ENCODE measurements at regions not wholly inside any gene's neighbourhood (a gene's known extent, or its start where the extent isn't known, plus 50 kb on each side); places are given as distances from the start of the nearest gene placed in this dataset.
"Not testable (repeated sequence)": the region's sequence is repeated elsewhere in the genome, so short reads cannot be mapped to it uniquely, and the experiment has no call there.

DNA sequence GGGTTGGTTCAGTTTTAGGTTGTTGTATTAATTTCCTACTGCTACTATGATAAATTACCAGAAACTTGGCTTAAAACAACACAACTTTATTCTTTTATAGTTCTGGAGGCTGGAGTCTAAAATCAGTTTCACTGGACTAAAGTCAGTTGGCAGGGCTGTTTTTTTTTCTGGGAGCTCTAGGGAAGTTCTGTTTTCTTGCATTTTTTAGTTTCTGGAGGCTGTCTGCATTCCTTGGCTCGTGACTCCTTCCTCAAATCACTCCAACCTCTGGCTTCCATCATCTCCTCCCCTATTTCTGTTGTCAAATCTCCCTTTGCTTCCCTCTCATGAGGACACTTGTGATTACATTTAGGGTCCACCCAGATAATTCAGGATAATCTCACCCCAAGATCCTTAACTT is 51.3 kb upstream of the SUB1 start:
- Histone ChIP-seq H3K27me3 (ENCODE audit: insufficient read depth, insufficient read length) (no peaks in the 10 kb centered on the region), H3K9ac (ENCODE audit: insufficient read length, low read depth) (no peak overlapping the region), H3K9me3 (ENCODE audit: insufficient read depth, low read length) (no peaks in the 10 kb centered on the region), H3K4me3 (ENCODE audit: insufficient read length, low read depth) (no peak overlapping the region), H3K36me3 (ENCODE audit: insufficient read depth, insufficient read length, low read length) (no peaks in the 10 kb centered on the region), H3K4me1 (ENCODE audit: insufficient read depth, insufficient read length) (no peaks in the 10 kb centered on the region)
- DNase-seq (ENCODE audit: low read depth, low spot score): no peak
- no peak for TF ChIP-seq YY1 (IDR thresholded peaks at IDR 0.05; ENCODE audit: insufficient read depth, insufficient read length)
- TF ChIP-seq ZNF274 (IDR thresholded peaks at IDR 0.05; ENCODE audit: low read depth, low read length): no peak
- TF ChIP-seq SUZ12 (IDR thresholded peaks at IDR 0.05; ENCODE audit: extremely low read depth, insufficient read depth, insufficient read length): no peak

DNA sequence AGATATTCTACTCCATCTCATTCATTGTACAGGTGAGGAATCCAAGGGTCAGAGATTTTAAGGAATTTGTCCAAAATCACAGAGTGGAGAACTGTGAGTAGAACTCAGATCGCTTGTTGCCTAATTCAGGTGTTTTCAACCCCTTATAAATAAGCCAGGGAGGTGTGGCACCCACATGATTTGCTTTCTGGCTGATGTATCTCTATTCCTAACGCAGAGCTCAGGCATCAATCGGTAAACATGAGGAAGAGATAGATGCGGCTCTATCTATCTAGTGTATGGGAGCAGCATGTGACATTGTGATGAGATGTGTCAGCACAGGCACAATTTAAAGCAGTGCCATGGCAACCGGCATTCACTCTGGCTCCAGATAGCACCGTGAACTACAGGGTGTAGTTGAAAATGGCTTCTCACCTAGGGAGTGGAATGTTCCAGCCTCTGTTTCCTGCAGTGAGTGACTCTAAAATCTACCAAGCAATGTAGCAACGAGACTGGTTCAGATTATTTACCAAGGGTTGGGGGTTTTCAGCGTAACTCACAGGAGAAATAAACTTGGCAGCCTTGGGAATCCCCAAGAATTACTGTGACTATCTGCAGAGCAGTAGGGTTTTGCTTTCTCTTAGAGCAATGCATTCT is 53.4 kb upstream of the SUB1 start:
- TF ChIP-seq SUZ12 (IDR thresholded peaks at IDR 0.05; ENCODE audit: extremely low read depth, insufficient read depth, insufficient read length): no peak
- no peak for TF ChIP-seq ZNF274 (IDR thresholded peaks at IDR 0.05; ENCODE audit: low read depth, low read length)
- no peak for TF ChIP-seq YY1 (IDR thresholded peaks at IDR 0.05; ENCODE audit: insufficient read depth, insufficient read length)
- H3K4me3 ChIP-seq (ENCODE audit: insufficient read length, low read depth): no peak overlapping the region
- H3K27me3 ChIP-seq (ENCODE audit: insufficient read depth, insufficient read length): no peaks in the 10 kb centered on the region
- no peaks in the 10 kb centered on the region for H3K9me3 ChIP-seq (ENCODE audit: insufficient read depth, low read length)
- no peaks in the 10 kb centered on the region for H3K4me1 ChIP-seq (ENCODE audit: insufficient read depth, insufficient read length)
- no peaks in the 10 kb centered on the region for H3K36me3 ChIP-seq (ENCODE audit: insufficient read depth, insufficient read length, low read length)
- H3K9ac ChIP-seq (ENCODE audit: insufficient read length, low read depth): no peak overlapping the region
- DNase-seq (ENCODE audit: low read depth, low spot score): no peak

DNA sequence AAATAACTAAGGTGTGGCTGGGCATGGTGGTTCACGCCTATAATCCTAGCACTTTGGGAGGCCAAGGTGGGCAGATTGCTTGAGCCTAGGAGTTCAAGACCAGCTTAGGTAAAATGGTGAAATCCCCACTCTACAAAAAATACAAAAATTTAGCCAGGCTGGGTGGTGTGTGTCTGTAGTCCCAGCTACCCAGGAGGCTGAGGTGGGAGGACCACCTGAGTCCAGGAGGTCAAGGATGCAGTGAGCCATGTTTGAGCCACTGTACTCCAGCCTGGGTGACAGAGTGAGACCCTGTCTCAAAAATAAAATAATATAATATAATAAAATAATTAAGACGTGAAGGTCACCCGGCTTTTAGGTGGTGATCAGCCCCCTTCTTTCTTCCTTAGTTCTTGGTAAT is 58.0 kb upstream of the SUB1 start:
- not testable (repeated sequence) for H3K36me3 ChIP-seq (ENCODE audit: insufficient read depth, insufficient read length, low read length); H3K4me3 ChIP-seq (ENCODE audit: insufficient read length, low read depth); DNase-seq (ENCODE audit: low read depth, low spot score); H3K27me3 ChIP-seq (ENCODE audit: insufficient read depth, insufficient read length); H3K9ac ChIP-seq (ENCODE audit: insufficient read length, low read depth); H3K4me1 ChIP-seq (ENCODE audit: insufficient read depth, insufficient read length); H3K9me3 ChIP-seq (ENCODE audit: insufficient read depth, low read length)

DNA sequence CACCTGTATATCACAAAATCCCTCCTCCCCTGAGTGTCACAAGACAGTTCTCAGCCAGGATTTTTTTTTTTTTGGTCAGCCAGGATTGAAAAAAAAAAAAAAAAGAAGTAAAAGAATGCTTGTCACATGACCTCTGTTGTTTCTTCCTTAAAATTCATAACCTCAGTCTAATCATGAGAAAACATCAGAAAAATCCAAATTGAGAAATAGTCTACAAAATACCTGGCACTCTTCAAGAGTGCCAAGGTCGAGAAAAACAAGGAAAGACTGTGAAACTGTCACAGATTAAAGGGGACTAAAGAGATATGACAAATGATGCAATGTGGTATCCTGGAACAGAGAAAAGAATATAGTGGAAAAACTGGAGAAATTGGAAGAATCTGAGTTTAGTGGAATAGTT is 58.5 kb upstream of the SUB1 start:
- no peak for DNase-seq (ENCODE audit: low read depth, low spot score)
- Histone ChIP-seq H3K4me3 (ENCODE audit: insufficient read length, low read depth) (no peak overlapping the region), H3K9me3 (ENCODE audit: insufficient read depth, low read length) (no peaks in the 10 kb centered on the region), H3K4me1 (ENCODE audit: insufficient read depth, insufficient read length) (no peaks in the 10 kb centered on the region), H3K27me3 (ENCODE audit: insufficient read depth, insufficient read length) (no peaks in the 10 kb centered on the region), H3K9ac (ENCODE audit: insufficient read length, low read depth) (no peak overlapping the region), H3K36me3 (ENCODE audit: insufficient read depth, insufficient read length, low read length) (no peaks in the 10 kb centered on the region)
- TF ChIP-seq YY1 (IDR thresholded peaks at IDR 0.05; ENCODE audit: insufficient read depth, insufficient read length): no peak
- no peak for TF ChIP-seq SUZ12 (IDR thresholded peaks at IDR 0.05; ENCODE audit: extremely low read depth, insufficient read depth, insufficient read length)
- TF ChIP-seq ZNF274 (IDR thresholded peaks at IDR 0.05; ENCODE audit: low read depth, low read length): no peak

DNA sequence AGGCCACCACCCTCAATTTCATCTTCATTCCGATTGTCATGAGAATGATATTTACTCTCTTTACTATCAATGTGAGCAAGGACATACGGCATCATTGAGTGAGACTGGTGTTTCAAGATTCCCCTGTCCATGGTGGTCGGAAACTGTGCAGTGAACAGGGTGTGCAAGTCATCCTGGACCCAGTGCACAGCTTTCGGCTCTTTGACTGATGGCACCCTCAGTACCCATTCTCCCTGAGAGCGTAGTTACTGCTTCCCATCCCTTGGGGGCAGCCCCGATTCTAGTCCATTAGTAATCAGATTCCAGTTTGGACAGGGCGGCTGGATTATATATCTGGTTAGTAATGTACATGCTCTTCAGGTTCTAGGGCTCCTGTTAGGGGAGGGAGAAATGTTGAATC is 61.7 kb upstream of the SUB1 start:
- Histone ChIP-seq H3K27me3 (ENCODE audit: insufficient read depth, insufficient read length) (no peaks in the 10 kb centered on the region), H3K4me3 (ENCODE audit: insufficient read length, low read depth) (no peak overlapping the region), H3K36me3 (ENCODE audit: insufficient read depth, insufficient read length, low read length) (no peaks in the 10 kb centered on the region), H3K9ac (ENCODE audit: insufficient read length, low read depth) (no peak overlapping the region), H3K9me3 (ENCODE audit: insufficient read depth, low read length) (no peaks in the 10 kb centered on the region), H3K4me1 (ENCODE audit: insufficient read depth, insufficient read length) (no peaks in the 10 kb centered on the region)
- no peak for DNase-seq (ENCODE audit: low read depth, low spot score)
- TF ChIP-seq ZNF274 (IDR thresholded peaks at IDR 0.05; ENCODE audit: low read depth, low read length): no peak
- no peak for TF ChIP-seq YY1 (IDR thresholded peaks at IDR 0.05; ENCODE audit: insufficient read depth, insufficient read length)
- no peak for TF ChIP-seq SUZ12 (IDR thresholded peaks at IDR 0.05; ENCODE audit: extremely low read depth, insufficient read depth, insufficient read length)

DNA sequence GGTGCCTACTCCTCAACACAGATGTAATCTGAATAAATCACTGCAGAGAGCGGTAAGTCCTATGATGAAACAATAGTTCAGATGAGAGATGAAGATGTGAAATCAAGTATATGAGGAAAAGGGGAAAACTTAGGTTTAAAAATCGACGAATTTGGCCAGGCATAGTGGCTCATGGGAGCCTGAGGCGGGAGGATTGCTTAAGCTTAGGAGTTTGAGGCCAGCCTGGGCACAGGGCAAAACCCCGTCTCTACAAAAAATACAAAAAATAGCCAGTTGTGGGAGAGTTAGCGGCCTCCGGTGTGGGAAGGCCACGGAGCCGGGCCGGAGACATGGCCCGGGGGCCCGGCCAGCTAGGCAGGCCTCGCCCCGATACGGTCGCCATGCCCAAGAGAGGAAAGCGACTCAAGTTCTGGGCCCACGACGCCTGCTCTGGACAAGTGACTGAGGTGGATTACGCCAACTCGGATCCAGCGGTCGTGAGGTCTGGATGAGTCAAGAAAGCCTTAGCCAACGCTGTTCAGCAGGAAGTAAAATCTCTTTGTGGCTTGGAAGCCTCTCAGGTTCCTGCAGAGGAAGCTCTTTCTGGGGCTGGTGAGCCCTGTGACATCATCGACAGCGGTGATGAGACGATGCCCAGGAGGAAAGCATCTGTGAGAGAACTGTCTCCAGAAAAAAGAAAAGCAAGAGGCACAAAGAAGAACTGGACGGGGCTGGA is 62.8 kb upstream of the SUB1 start:
- no peaks in the 10 kb centered on the region for H3K4me1 ChIP-seq (ENCODE audit: insufficient read depth, insufficient read length)
- no peaks in the 10 kb centered on the region for H3K9me3 ChIP-seq (ENCODE audit: insufficient read depth, low read length)
- H3K4me3 ChIP-seq (ENCODE audit: insufficient read length, low read depth): no peak overlapping the region
- DNase-seq (ENCODE audit: low read depth, low spot score): no peak
- H3K27me3 ChIP-seq (ENCODE audit: insufficient read depth, insufficient read length): no peaks in the 10 kb centered on the region
- no peak overlapping the region for H3K9ac ChIP-seq (ENCODE audit: insufficient read length, low read depth)
- TF ChIP-seq YY1 (IDR thresholded peaks at IDR 0.05; ENCODE audit: insufficient read depth, insufficient read length) (no peak), SUZ12 (IDR thresholded peaks at IDR 0.05; ENCODE audit: extremely low read depth, insufficient read depth, insufficient read length) (no peak), ZNF274 (IDR thresholded peaks at IDR 0.05; ENCODE audit: low read depth, low read length) (no peak)
- no peaks in the 10 kb centered on the region for H3K36me3 ChIP-seq (ENCODE audit: insufficient read depth, insufficient read length, low read length)

DNA sequence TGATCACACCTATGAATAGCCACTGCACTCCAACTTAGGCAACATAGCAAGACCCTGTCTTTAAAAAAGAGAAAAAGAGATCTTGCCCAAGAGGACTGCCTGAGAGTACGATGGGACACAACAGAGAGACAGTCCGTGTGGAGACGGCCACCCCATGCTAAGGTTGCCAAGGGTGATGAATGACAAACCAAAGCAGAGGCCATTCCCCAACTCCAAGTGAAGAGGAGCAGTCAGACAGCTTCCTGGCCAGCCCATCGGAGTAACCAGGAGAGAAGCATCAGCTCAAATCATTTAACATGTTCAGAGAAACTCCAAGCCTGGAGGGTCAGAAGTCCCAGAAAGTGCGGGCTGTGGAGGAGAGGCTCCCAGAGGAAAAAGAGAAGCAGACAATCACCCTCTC is 63.9 kb upstream of the SUB1 start:
- TF ChIP-seq ZNF274 (IDR thresholded peaks at IDR 0.05; ENCODE audit: low read depth, low read length) (no peak), YY1 (IDR thresholded peaks at IDR 0.05; ENCODE audit: insufficient read depth, insufficient read length) (no peak), SUZ12 (IDR thresholded peaks at IDR 0.05; ENCODE audit: extremely low read depth, insufficient read depth, insufficient read length) (no peak)
- Histone ChIP-seq H3K27me3 (ENCODE audit: insufficient read depth, insufficient read length) (no peaks in the 10 kb centered on the region), H3K4me1 (ENCODE audit: insufficient read depth, insufficient read length) (no peaks in the 10 kb centered on the region), H3K4me3 (ENCODE audit: insufficient read length, low read depth) (no peak overlapping the region), H3K36me3 (ENCODE audit: insufficient read depth, insufficient read length, low read length) (no peaks in the 10 kb centered on the region), H3K9me3 (ENCODE audit: insufficient read depth, low read length) (no peaks in the 10 kb centered on the region), H3K9ac (ENCODE audit: insufficient read length, low read depth) (no peak overlapping the region)
- no peak for DNase-seq (ENCODE audit: low read depth, low spot score)

All from NT2/D1 (cell line).